Hematopoietic multipotent progenitor cell treated with erythropoietin and hydrocortisone succinate and interleukin-3 and kit ligand, for 15 days (in vitro differentiated cells): ENCODE measurements at regions not wholly inside any gene's neighbourhood (a gene's known extent, or its start where the extent isn't known, plus 50 kb on each side); places are given as distances from the start of the nearest gene placed in this dataset.

Experiments used
- DNase-seq: peaks from one replicate; pipeline ENCODE4 v3.0.0-alpha.2; 2015; ENCODE audit warnings: low spot score

GRCh38 chr5:68431186-68431585, 215.6 kb downstream of the PIK3R1 start:
- DNase-seq: no peak

DNA sequence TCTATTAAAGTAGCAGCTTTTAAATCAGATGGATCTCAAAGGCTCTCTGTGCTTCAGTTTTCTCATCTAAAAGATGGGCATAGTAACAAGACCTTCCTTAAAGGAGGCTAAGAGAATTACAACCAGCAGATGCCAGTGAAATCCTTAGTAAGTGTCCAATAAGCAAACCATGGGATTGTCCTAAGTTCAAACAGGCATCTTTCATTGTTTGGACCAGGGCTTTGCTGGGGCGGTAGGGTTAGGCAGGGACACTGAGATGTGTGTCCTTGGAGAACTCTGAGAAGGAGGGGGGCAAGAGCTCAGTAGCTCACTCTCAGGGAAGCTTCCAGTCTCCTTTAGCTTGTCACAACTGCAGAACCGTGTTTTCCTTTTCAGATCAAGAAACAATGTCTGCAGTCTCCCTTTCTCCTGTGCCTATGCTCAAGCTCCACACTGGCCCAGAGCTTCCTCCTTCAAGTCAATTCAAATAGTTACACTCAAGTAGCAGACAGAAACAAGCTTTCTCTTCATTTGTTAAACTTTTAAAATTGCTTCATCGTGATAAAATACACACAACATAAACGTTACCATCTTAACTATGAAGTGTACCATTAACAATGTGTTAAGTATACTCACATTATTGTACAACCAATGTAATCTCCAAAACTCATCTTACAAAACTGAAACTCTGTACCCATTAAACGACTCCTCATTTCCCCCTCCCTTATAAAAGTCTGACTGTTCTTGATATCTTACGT, 216.2 kb downstream of the PIK3R1 start:
- DNase-seq: no peak

GRCh38 chr5:68432682-68433081, 217.1 kb downstream of the PIK3R1 start:
- DNase-seq: no peak

- no peak for DNase-seq
Observed at GRCh38 chr5:68433526-68433922, 218.0 kb downstream of the PIK3R1 start.

DNA sequence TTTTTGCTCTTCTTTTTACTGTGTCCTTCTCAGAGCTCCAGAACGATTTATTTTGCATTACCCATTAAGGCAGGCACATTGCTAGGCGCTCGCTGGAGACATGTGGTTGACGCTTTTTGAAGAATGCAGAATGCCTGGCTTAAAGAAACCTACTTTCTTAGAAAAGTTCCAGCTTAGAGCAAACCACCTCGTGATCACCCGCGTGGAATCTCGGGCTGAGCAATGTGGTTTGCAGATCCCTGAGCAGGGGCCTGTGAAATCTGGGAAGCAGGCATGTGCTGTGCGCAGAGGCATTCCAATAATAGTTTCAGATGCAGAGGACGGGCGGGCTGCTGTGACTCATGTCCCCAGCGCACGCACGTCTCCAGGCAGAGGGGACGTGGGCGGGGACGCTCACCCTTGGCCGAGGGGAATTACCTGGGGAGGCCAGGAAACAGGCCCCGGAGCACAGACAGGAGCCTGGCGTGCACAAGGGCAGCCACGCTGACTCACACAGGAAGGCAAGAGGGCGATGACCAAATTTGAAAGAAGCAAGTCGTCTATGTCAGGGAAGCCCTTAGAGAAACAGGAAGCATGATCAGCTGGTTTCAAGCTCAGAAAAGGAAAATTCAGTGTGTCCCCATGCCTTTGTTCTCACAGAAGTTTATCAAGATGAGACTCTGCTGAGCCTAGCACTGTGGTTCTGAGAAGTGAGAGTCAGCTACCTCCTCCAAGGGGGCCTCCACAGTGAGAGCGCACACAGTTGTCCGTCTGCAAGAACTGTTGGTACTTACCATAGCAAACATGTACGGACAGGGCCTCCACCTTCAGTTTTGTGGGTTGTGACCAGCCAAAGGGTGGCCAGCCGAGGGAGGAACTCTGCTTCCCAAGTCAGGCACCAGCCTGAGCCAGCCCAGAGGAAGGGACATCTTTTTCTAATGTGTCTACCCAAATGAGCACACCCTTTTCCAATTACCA, 218.6 kb downstream of the PIK3R1 start:
- DNase-seq: peak; percentile 74

GRCh38 chr5:68435611-68436010, 220.1 kb downstream of the PIK3R1 start:
- DNase-seq: no peak

- no peak for DNase-seq
Observed at GRCh38 chr5:68436686-68437520, 221.3 kb downstream of the PIK3R1 start.

GRCh38 chr5:68438876-68439275, 223.3 kb downstream of the PIK3R1 start:
- no peak for DNase-seq

DNA sequence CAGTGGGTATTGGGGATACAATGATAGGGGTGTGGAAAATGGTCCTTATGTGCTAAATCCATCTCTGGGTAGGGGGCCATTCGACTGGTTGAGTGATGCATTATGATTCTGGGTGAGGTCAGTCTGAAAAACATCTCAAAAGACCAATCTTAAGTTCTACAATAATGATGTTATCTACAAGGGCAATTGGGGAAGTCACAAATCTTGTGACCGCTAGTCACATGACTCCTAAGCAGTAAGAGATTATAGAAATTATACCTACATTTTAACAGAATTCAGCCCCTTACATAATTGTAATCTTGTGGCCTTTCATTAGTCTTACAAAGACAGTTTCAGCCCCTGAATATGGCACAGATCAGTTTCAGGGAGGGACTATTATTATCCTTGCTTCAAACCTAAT, 224.7 kb downstream of the PIK3R1 start:
- no peak for DNase-seq

- DNase-seq: no peak
Observed at GRCh38 chr5:68440651-68441050, 225.1 kb downstream of the PIK3R1 start.

GRCh38 chr5:68441309-68442073, 225.9 kb downstream of the PIK3R1 start:
- DNase-seq: no peak

DNA sequence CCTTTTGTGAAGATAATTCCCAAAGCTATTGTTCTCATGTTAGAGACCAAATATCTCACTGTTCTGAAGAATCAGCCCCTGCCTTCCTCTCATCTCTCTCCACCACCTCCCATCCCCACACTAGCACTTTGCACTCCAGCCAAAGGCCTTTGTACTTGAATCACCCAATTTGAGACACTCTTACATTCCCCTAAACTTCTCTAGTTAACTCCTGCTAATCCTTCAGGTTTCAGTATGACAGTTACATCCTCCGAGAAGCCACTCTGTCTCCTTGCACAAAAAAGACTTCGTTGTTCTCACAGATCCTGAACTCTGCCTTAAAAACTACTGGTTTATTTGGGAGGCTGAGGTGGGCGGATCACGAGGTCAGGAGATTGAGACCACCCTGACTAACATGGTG, 227.5 kb downstream of the PIK3R1 start:
- DNase-seq: no peak

GRCh38 chr5:68444048-68444447, 228.5 kb downstream of the PIK3R1 start:
- no peak for DNase-seq

GRCh38 chr5:68444833-68445232, 229.3 kb downstream of the PIK3R1 start:
- DNase-seq: no peak

DNA sequence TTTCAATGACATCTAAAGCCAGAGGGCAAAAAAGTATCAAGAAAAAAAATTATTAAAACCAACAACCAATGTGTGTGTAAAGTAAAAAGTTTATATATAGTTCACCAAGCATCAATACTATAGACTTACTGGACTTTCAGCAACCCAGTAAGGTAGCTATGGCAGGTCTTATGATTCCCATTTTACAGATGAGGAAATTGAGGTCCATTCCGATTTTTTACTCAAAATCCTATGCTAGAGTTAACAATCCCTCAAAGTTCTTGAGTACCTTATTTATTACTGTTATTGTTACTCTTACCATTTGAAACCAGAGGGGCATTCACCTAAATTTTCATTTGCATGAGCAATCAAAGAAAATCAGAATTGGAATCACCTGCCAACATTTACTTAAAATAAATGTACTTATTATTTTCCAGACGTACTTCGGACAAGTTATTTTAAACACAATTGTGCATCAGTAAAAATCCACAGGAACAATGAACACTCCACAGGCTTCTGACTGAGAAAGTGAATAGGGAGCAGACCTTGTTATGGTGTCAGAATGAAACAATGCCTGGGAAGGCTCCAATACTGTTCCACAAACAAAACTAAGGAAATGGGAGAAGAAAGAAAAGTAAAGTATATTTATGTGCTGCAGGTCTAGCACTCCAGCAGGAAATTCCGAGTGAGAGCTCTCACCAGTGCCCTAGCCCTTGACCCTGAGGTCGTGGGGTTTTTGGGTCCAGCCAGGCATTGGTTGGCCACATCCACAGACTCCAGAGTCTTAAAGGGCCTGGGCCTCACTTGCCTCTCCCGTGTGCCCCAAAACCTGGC, 229.9 kb downstream of the PIK3R1 start:
- DNase-seq: no peak

DNA sequence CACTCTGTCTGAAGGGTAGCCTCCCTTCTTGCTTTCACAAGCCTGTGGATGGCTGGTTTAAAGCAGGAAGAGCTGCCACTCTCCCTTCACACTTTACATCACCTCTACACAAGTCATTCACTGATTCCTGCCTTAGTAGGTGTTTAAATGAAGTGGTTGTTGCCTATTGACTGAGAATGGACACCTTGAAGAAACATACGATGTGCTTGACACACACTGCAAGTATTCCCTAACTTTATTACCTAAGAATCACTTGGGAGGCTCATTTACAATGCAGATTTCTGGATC, 230.5 kb downstream of the PIK3R1 start:
- no peak for DNase-seq

GRCh38 chr5:68446487-68446894, 230.9 kb downstream of the PIK3R1 start:
- DNase-seq: no peak

GRCh38 chr5:68447136-68447929, 231.8 kb downstream of the PIK3R1 start:
- DNase-seq: no peak

DNA sequence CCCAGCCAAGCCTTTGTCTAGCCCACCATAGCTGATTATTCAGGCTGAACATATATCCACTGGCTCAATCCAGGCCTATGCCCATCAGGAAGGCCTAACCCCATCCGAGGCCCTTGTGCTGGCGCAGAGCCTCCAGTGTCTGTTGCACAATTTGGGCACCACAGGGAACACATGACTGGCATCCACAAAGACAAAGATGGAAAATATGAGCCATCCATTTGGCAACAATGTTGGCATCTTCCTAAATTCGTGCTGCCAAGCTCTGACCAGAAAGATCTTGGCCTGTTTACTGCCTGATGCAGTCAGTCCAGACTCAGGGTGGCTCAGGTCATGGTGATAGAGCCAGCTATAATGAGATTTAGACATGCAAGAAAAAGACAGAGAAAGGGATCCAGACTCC, 233.8 kb downstream of the PIK3R1 start:
- no peak for DNase-seq

- DNase-seq: no peak
Observed at GRCh38 chr5:68450245-68450852, 234.8 kb downstream of the PIK3R1 start.
